Tibial nerve (tissue), 4 donors: ENCODE measurements at regions not wholly inside any gene's neighbourhood (a gene's known extent, or its start where the extent isn't known, plus 50 kb on each side); places are given as distances from the start of the nearest gene placed in this dataset.

Experiments used
- DNase-seq, 2 donors: peaks; one replicate each; pipeline ENCODE4 v3.0.0-alpha.2; 2019; ENCODE audit warnings: low spot score in 2 of 2
- H3K27ac ChIP-seq, 4 donors: fragments of 200-600 bp; sonication (generic) in 3 of 4; one replicate each; pipeline ENCODE4 v1.5.1; 2017 to 2019; ENCODE audit warnings: mild to moderate bottlenecking in 1 of 4
- H3K27me3 ChIP-seq, 2 donors: fragments of 200-600 bp; sonication (generic) in 1 of 2; one replicate each; pipeline versions ENCODE4 v1.5.1 to v1.6.0; 2017 to 2019
- H3K36me3 ChIP-seq, 3 donors: fragments of 200-600 bp; sonication (generic); one replicate each; pipeline ENCODE4 v1.5.1; 2018 to 2019
- H3K4me1 ChIP-seq, 4 donors: fragments of 200-600 bp; sonication (generic) in 3 of 4; one replicate each; pipeline ENCODE4 v1.5.1; 2017 to 2019
- H3K4me3 ChIP-seq, 4 donors: fragments of 200-600 bp; sonication (generic) in 3 of 4; one replicate each; pipeline ENCODE4 v1.5.1; 2017 to 2019; ENCODE audit warnings: mild to moderate bottlenecking in 1 of 4, moderate library complexity in 1 of 4
- H3K9me3 ChIP-seq, 4 donors: fragments of 200-600 bp; sonication (generic) in 3 of 4; one replicate each; pipeline ENCODE4 v1.5.1; 2017 to 2019
- CTCF ChIP-seq, 5 experiments: fragments of 200-600 bp in 3 of 5; fragments of 450-650 bp in 2 of 5; sonication (generic) in 3 of 5; IDR thresholded peaks; one replicate each; pipeline ENCODE4 v1.5.1; 2016 to 2019; ENCODE audit warnings: antibody characterized with exemption in 5 of 5, mild to moderate bottlenecking in 3 of 5, moderate library complexity in 2 of 5
- EP300 ChIP-seq, 2 donors: sonication (generic); formaldehyde crosslinking; IDR thresholded peaks; one replicate each; pipeline ENCODE4 v1.6.1; 2017; ENCODE audit warnings: antibody characterized with exemption in 2 of 2, mild to moderate bottlenecking in 1 of 2
- POLR2A ChIP-seq, 2 donors: fragments of 450-650 bp; IDR thresholded peaks; one replicate each; pipeline ENCODE4 v1.6.1; 2017; ENCODE audit warnings: antibody characterized with exemption in 2 of 2, mild to moderate bottlenecking in 2 of 2, moderate library complexity in 2 of 2
- WGBS, 2 donors: methylation state at CpG; one replicate each; pipeline ENCODE4 v1.1.5; 2018; 5-methylcytosine and 5-hydroxymethylcytosine counted together

GRCh38 chr6:28803337-28803709, 120.5 kb downstream of the TRIM27 start:
- H3K4me3 ChIP-seq = no peak overlapping the region
- H3K36me3 ChIP-seq = no peaks in the 10 kb centered on the region
- no peak overlapping the region for H3K27ac ChIP-seq
- DNase-seq = no peak
- TF ChIP-seq EP300 (IDR thresholded peaks at IDR 0.05) (no peak), CTCF (IDR thresholded peaks at IDR 0.05) (no peak), POLR2A (IDR thresholded peaks at IDR 0.05) (no peak)
- 4% methylated on average over 8 of the region's 8 CpGs for WGBS, 2 donors
- peaks cover 0 to 3% (median 0%) of the 10 kb centered on the region in 4 donors for H3K4me1 ChIP-seq
- peaks cover 0 to 18% (median 0%) of the 10 kb centered on the region in 4 donors for H3K9me3 ChIP-seq
- peaks cover 0 to 57% of the 10 kb centered on the region in 2 donors for H3K27me3 ChIP-seq

DNA sequence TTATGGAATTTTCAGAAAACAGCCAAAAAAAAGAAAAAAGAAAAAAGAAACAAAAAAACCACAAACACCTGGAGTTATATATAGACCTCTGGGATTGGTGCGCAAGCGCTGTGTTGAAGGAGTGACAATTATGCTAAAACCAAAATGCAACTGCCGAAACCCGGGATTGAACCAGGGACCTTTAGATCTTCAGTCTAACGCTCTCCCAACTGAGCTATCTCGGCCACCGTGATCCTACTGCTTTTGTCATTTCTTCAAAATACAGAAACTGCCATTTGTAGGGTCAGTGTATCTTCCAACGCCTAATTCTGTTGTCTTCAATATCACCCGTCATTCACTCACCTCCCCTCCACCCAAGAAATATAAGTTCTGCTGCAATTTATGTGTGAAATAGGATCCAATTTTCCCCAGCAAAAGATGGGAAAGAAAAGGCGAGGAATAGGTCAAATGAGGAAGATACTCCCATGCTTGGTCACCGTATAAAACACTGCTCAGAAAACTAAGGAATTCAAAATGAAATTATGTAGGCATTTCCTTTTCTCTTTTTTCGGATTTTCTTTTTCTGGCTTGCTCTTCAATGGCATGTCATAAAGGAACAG, 116.0 kb downstream of the TRIM27 start:
- no peaks in the 10 kb centered on the region for H3K36me3 ChIP-seq
- no peak for DNase-seq
- no peak overlapping the region for H3K4me3 ChIP-seq
- peaks cover 0 to 17% (median 0%) of the 10 kb centered on the region in 4 donors for H3K4me1 ChIP-seq
- no peak for TF ChIP-seq EP300 (IDR thresholded peaks at IDR 0.05)
- 3 to 4% methylated on average over 12 of the region's 12 CpGs for WGBS, 2 donors
- H3K27ac ChIP-seq = no peak overlapping the region
- peaks cover 0 to 11% (median 0%) of the 10 kb centered on the region in 4 donors for H3K9me3 ChIP-seq
- peaks cover 0 to 95% of the 10 kb centered on the region in 2 donors for H3K27me3 ChIP-seq

GRCh38 chr6:28808383-28808782, 115.4 kb downstream of the TRIM27 start:
- 10 to 25% methylated on average over 13 of the region's 13 CpGs for WGBS, 2 donors
- H3K27ac ChIP-seq = no peak overlapping the region
- H3K9me3 ChIP-seq = peaks cover 0 to 7% (median 0%) of the 10 kb centered on the region in 4 donors
- TF ChIP-seq EP300 (IDR thresholded peaks at IDR 0.05) = no peak
- TF ChIP-seq CTCF (IDR thresholded peaks at IDR 0.05) = no peak
- no peak for TF ChIP-seq POLR2A (IDR thresholded peaks at IDR 0.05)
- H3K4me3 ChIP-seq = no peak overlapping the region
- H3K27me3 ChIP-seq = peaks cover 0 to 98% of the 10 kb centered on the region in 2 donors
- peaks cover 0 to 17% (median 0%) of the 10 kb centered on the region in 4 donors for H3K4me1 ChIP-seq
- no peaks in the 10 kb centered on the region for H3K36me3 ChIP-seq
- DNase-seq = no peak

DNA sequence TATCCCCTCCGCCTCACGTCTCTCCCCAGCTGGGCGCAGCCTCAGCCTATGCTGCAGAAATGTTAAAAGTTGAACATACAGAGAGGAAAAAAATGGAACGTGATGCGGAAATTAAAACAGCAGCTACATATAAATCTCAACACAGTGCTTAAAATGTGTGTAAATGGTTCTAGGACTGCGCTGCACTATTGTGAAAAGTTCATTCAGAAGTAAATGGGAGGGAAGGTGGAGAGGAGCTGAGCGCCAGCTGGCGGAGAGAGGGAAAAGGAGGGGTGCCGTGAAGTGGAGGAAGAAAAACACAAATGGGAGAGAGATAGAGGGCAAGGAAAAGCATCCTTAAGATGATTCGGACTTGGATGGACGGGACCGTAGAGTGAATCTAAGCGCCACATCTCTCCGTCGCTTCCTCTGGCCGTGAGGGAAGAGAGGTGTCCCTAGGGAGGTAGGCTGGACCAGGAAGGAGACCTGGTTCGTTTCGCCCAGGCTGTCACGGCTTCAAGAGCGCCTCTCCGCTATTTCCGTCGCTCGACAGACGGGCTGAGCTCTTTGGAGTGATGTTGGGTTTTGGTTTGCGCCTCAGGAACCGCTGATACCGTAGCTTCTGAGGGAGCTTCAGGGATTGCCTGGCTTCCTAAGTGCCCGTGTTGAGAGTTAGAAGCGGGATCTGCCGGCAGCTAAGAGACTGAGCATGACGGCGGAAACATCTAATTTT, 113.7 kb downstream of the TRIM27 start:
- H3K9me3 ChIP-seq = peaks cover 0 to 5% (median 0%) of the 10 kb centered on the region in 4 donors
- WGBS, 2 donors = 2 to 3% methylated on average over 33 of the region's 33 CpGs
- DNase-seq = no peak
- H3K36me3 ChIP-seq = no peaks in the 10 kb centered on the region
- no peak overlapping the region for H3K27ac ChIP-seq
- no peak overlapping the region for H3K4me3 ChIP-seq
- peaks cover 0 to 98% of the 10 kb centered on the region in 2 donors for H3K27me3 ChIP-seq
- TF ChIP-seq CTCF (IDR thresholded peaks at IDR 0.05) = no peak
- TF ChIP-seq POLR2A (IDR thresholded peaks at IDR 0.05) = no peak
- no peak for TF ChIP-seq EP300 (IDR thresholded peaks at IDR 0.05)
- peaks cover 0 to 17% (median 0%) of the 10 kb centered on the region in 4 donors for H3K4me1 ChIP-seq

- no peak for DNase-seq
- TF ChIP-seq POLR2A (IDR thresholded peaks at IDR 0.05) (no peak), CTCF (IDR thresholded peaks at IDR 0.05) (no peak), EP300 (IDR thresholded peaks at IDR 0.05) (no peak)
- H3K27me3 ChIP-seq = peaks cover 0 to 98% of the 10 kb centered on the region in 2 donors
- peaks cover 0 to 17% (median 0%) of the 10 kb centered on the region in 4 donors for H3K4me1 ChIP-seq
- 3% methylated on average over 14 of the region's 14 CpGs for WGBS, 2 donors
- H3K9me3 ChIP-seq = no peaks in the 10 kb centered on the region
- no peaks in the 10 kb centered on the region for H3K36me3 ChIP-seq
- no peak overlapping the region for H3K4me3 ChIP-seq
- H3K27ac ChIP-seq = no peak overlapping the region
Measured at GRCh38 chr6:28810659-28811053, 113.1 kb downstream of the TRIM27 start.
